IPS-15b (cell line): ENCODE measurements at regions not wholly inside any gene's neighbourhood (a gene's known extent, or its start where the extent isn't known, plus 50 kb on each side); places are given as distances from the start of the nearest gene placed in this dataset.

Source experiments
- H3K27me3 ChIP-seq: one replicate; pipeline ENCODE4 v1.6.1; 2013; ENCODE audit warnings: low read length; ENCODE audit not compliant: control insufficient read depth, insufficient read depth
- H3K36me3 ChIP-seq: one replicate; pipeline ENCODE4 v1.6.1; 2013; ENCODE audit warnings: low read length; ENCODE audit not compliant: control insufficient read depth, insufficient read depth
- H3K4me1 ChIP-seq: one replicate; pipeline ENCODE4 v1.6.1; 2013; ENCODE audit warnings: mild to moderate bottlenecking, low read length; ENCODE audit not compliant: control insufficient read depth, insufficient read depth
- H3K4me3 ChIP-seq: one replicate; pipeline ENCODE4 v1.5.1; 2013; ENCODE audit warnings: low read depth, low read length
- H3K9ac ChIP-seq: one replicate; pipeline ENCODE4 v1.6.1; 2013; ENCODE audit warnings: low read depth, mild to moderate bottlenecking, low read length
- H3K9me3 ChIP-seq: one replicate; pipeline ENCODE4 v1.6.1; 2013; ENCODE audit warnings: mild to moderate bottlenecking, low read length; ENCODE audit not compliant: control insufficient read depth, insufficient read depth

- H3K4me1 ChIP-seq, result peaks cover 4% of the 10 kb centered on the region
- H3K36me3 ChIP-seq, result no peaks in the 10 kb centered on the region
- no peak overlapping the region for H3K9ac ChIP-seq
- no peaks in the 10 kb centered on the region for H3K9me3 ChIP-seq
- H3K4me3 ChIP-seq, result no peak overlapping the region
- H3K27me3 ChIP-seq, result no peaks in the 10 kb centered on the region
These were observed 278.3 kb upstream of the ZFHX3 start for GRCh38 chr16:73326221-73326620.

DNA sequence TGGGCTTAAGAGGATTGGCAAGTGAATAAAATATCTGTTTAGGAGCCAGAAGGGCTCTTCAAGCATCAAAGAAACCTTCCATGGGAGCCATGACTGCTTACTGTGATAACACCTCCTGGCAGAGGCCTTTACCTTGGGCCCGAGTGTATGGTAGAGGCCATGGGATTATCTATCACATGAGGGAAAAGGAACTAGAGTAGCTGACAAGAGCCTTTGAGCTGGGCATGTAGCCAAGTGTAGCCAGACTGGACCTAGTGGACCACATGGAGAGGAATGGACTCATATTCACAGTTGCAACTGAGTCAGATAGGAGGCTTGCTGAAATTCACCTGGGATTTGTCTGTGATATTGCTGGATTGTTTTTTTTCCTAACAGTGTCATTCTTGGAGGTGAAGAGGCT is 276.0 kb upstream of the ZFHX3 start:
- no peaks in the 10 kb centered on the region for H3K9me3 ChIP-seq
- no peak overlapping the region for H3K9ac ChIP-seq
- H3K27me3 ChIP-seq, result no peaks in the 10 kb centered on the region
- H3K4me1 ChIP-seq, result no peaks in the 10 kb centered on the region
- no peak overlapping the region for H3K4me3 ChIP-seq
- no peaks in the 10 kb centered on the region for H3K36me3 ChIP-seq

- Histone ChIP-seq H3K4me1 (no peaks in the 10 kb centered on the region), H3K36me3 (no peaks in the 10 kb centered on the region), H3K9me3 (no peaks in the 10 kb centered on the region), H3K27me3 (no peaks in the 10 kb centered on the region), H3K4me3 (no peak overlapping the region), H3K9ac (no peak overlapping the region)
These were observed 274.9 kb upstream of the ZFHX3 start for GRCh38 chr16:73322856-73323255.

- Histone ChIP-seq H3K4me1 (no peaks in the 10 kb centered on the region), H3K4me3 (no peak overlapping the region), H3K27me3 (no peaks in the 10 kb centered on the region), H3K36me3 (no peaks in the 10 kb centered on the region), H3K9ac (no peak overlapping the region), H3K9me3 (no peaks in the 10 kb centered on the region)
These were observed 273.9 kb upstream of the ZFHX3 start for GRCh38 chr16:73321853-73322252.

GRCh38 chr16:73319737-73320136 is 271.8 kb upstream of the ZFHX3 start:
- H3K9me3 ChIP-seq, result no peaks in the 10 kb centered on the region
- H3K27me3 ChIP-seq, result no peaks in the 10 kb centered on the region
- no peak overlapping the region for H3K9ac ChIP-seq
- no peaks in the 10 kb centered on the region for H3K36me3 ChIP-seq
- H3K4me1 ChIP-seq, result no peaks in the 10 kb centered on the region
- no peak overlapping the region for H3K4me3 ChIP-seq

- Histone ChIP-seq H3K4me1 (no peaks in the 10 kb centered on the region), H3K36me3 (no peaks in the 10 kb centered on the region), H3K9me3 (no peaks in the 10 kb centered on the region), H3K4me3 (no peak overlapping the region), H3K27me3 (no peaks in the 10 kb centered on the region), H3K9ac (no peak overlapping the region)
These were observed 271.3 kb upstream of the ZFHX3 start for GRCh38 chr16:73319261-73319660.

DNA sequence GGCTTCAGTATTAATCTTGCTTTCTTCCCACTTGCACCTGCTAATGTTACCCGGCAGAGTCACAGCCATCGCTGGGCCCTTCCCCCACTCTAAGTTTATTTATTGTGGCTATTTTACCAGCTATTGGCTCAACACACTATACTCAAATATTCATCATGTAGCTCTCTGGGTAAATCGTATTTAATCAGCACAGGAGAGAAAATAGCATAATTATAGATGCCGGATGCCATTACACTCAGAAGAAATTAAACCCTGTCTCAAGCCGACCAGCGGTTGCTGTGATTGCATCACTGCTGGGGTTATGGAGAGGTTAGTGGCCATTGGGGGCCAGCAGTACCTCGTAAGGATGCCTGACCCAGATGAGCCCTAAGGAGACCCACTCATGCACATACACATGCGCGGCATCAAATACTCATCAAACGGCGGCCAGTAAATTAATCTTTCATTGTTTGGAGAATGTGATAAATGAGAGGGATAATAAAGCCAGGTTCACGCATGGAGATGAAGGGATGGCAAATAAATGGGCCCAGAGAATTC is 269.5 kb upstream of the ZFHX3 start:
- H3K9ac ChIP-seq, result no peak overlapping the region
- H3K36me3 ChIP-seq, result no peaks in the 10 kb centered on the region
- H3K27me3 ChIP-seq, result no peaks in the 10 kb centered on the region
- no peaks in the 10 kb centered on the region for H3K4me1 ChIP-seq
- no peaks in the 10 kb centered on the region for H3K9me3 ChIP-seq
- no peak overlapping the region for H3K4me3 ChIP-seq

- Histone ChIP-seq H3K9me3 (no peaks in the 10 kb centered on the region), H3K27me3 (no peaks in the 10 kb centered on the region), H3K9ac (no peak overlapping the region), H3K36me3 (no peaks in the 10 kb centered on the region), H3K4me3 (no peak overlapping the region), H3K4me1 (no peaks in the 10 kb centered on the region)
These were observed 267.7 kb upstream of the ZFHX3 start for GRCh38 chr16:73315645-73316044.

GRCh38 chr16:73313950-73314349 is 266.0 kb upstream of the ZFHX3 start:
- H3K4me1 ChIP-seq, result no peaks in the 10 kb centered on the region
- no peaks in the 10 kb centered on the region for H3K9me3 ChIP-seq
- no peaks in the 10 kb centered on the region for H3K27me3 ChIP-seq
- no peaks in the 10 kb centered on the region for H3K36me3 ChIP-seq
- no peak overlapping the region for H3K9ac ChIP-seq
- H3K4me3 ChIP-seq, result no peak overlapping the region

DNA sequence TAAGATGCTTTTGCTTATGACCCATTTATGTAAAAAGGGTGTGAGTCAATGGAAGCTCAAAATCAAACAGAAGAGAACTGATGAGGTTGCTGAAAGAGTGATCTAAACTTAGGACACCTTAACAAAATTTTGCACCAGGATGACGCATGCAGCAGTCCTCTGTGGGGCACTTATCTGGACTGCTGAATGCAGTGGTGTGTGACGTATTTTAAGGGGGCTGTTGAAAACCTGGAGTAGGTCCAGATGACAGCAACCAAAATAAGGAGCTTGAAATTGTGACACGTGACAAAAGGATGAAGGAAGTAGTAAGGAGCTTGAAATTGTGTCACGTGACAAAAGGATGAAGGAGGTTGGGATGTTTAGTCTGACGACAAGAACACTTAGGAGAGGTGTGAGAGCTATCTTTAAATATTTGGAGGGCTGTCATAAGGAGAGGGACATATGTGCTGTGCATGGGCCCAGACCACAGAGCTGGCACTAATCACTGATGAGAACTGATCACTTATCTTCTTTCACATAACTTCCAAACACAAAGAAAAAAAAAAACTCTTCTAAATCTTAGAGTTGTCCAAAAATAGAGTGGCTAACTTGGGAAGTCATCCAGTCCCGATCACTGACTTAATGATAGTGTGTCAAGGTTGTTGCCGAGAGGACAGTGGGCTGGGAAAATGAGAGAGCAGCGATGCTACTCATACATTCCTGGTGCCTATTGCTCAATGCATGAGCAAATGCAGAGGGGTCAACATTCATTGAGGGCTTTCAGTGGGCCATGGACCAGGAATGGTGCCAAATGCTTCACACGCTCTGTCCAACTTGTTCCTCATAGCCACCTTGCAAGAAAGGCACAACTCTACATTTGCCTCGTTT is 264.2 kb upstream of the ZFHX3 start:
- H3K36me3 ChIP-seq, result no peaks in the 10 kb centered on the region
- no peaks in the 10 kb centered on the region for H3K27me3 ChIP-seq
- no peak overlapping the region for H3K9ac ChIP-seq
- H3K4me3 ChIP-seq, result no peak overlapping the region
- H3K4me1 ChIP-seq, result no peaks in the 10 kb centered on the region
- H3K9me3 ChIP-seq, result no peaks in the 10 kb centered on the region

- no peaks in the 10 kb centered on the region for H3K36me3 ChIP-seq
- no peaks in the 10 kb centered on the region for H3K4me1 ChIP-seq
- H3K4me3 ChIP-seq, result no peak overlapping the region
These were observed 260.8 kb upstream of the ZFHX3 start for GRCh38 chr16:73308771-73309170.

DNA sequence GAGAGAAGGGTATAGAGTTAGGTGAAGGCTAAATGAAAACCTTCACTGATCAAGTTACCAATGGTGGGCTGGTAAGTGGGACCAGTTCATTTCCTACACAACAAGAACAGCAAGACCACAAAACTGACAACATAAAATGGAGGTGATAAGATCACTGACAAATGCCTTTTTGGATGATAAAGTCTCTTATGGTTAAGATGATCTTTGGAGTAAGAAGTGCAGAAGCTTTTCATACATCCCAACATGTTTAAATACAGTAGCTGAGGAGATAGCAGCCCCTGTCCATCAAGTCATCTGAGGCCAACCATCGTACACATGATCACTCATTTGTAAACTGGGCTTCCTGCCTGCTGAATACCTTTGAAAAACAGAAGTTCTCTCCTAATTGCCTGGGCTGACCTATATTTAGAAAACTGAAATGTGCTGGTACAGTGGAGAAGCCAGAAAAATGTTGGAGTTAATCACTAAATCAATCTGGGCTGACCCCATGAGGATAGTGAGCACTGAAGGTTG is 259.0 kb upstream of the ZFHX3 start:
- Histone ChIP-seq H3K4me1 (no peaks in the 10 kb centered on the region), H3K4me3 (no peak overlapping the region), H3K36me3 (no peaks in the 10 kb centered on the region), H3K9ac (no peak overlapping the region), H3K27me3 (no peaks in the 10 kb centered on the region), H3K9me3 (no peaks in the 10 kb centered on the region)

More at GRCh38 chr16:73308771-73309170, 260.8 kb upstream of the ZFHX3 start:
- no peak overlapping the region for H3K9ac ChIP-seq
- H3K9me3 ChIP-seq, result no peaks in the 10 kb centered on the region
- no peaks in the 10 kb centered on the region for H3K27me3 ChIP-seq
